GM04504 (cell line): ENCODE measurements at regions not wholly inside any gene's neighbourhood (a gene's known extent, or its start where the extent isn't known, plus 50 kb on each side); places are given as distances from the start of the nearest gene placed in this dataset.

Experiments used
- DNase-seq: peaks from one replicate; pipeline ENCODE4 v3.0.0-alpha.2; 2012; ENCODE audit warnings: low read depth

GRCh38 chr6:84462698-84463097 is 235.3 kb upstream of the CEP162 start:
- DNase-seq, result peak; percentile 35

- DNase-seq, result no peak
These were observed 234.0 kb upstream of the CEP162 start for GRCh38 chr6:84461461-84461860.

DNA sequence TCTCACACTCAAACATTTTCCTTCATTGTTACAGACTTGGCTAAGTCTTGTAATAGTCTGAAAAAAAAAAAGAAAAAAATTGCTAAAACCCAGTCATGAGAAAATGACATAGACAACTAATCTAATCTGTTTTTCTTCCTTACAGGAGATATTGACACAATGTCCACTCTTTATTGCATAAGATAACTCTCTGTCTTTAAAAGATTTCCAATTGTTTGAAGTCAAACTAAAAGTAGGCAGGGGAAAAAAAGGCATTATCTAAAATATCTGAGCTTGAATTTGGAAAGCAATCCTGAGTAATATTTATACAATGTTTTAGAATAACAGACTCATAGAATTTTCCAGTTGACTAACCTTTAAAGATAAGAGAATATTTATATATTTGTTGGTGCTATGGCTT is 233.0 kb upstream of the CEP162 start:
- DNase-seq, result no peak

GRCh38 chr6:84459401-84459800 is 232.0 kb upstream of the CEP162 start:
- DNase-seq, result no peak

DNA sequence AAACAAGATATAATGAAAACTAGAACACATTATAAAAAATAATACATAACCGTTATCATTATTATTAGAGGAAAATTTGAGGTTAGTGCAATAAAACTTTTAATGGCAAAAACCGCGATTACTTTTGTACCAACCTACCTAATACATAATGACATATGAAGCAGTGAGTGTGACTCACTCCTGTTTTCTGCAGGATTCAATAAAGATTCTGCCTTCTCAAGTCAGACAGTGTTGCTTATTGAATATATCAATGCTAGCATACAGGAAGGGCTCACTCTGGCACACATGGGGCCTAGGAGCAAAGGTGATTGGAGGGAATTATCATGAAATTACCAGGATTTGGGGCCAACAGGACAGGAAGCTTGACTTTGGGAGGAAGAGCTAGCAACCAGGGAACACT is 230.8 kb upstream of the CEP162 start:
- DNase-seq, result no peak

- no peak for DNase-seq
These were observed 229.8 kb upstream of the CEP162 start for GRCh38 chr6:84457276-84457675.

DNA sequence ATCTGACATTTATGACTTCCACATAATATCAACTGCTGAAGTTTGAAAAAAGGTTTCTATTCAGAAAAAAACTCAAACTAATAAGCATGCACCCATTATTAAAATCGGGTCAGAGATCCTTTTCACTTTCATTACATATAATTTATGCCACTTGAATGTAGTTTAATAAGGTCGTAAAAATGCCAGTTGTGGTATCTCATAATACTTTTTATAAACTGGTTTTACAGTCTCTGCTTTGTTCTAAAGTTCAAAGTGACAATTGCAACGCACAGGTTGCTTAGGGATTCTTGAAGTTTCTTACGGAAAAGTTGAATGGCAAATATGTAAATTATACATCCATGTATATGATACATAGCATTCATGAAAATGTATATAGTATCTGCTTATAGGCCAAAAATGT is 229.4 kb upstream of the CEP162 start:
- no peak for DNase-seq

GRCh38 chr6:84455511-84456029 is 228.1 kb upstream of the CEP162 start:
- no peak for DNase-seq

GRCh38 chr6:84453499-84453898 is 226.1 kb upstream of the CEP162 start:
- DNase-seq, result peak; percentile 11

- DNase-seq, result no peak
These were observed 222.6 kb upstream of the CEP162 start for GRCh38 chr6:84450018-84450417.

- no peak for DNase-seq
These were observed 221.8 kb upstream of the CEP162 start for GRCh38 chr6:84449220-84449619.

DNA sequence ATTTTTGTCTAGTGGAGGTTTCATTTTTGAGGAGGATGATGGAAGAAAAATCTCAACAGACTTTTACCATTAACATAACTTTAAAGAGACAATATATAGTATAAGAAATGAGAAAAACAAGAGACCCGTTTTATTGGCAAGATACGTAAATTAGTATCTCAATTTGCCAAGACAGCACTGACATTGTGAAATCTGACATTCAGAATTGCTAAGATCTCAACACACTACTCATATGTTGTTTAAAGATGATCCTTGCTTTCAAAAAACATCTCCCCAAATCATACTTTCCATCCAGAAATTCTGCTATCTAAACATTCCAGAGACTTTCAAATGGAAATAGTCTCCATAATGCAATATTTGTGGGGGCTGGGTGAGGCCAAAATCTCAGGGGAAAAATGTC is 220.9 kb upstream of the CEP162 start:
- no peak for DNase-seq

DNA sequence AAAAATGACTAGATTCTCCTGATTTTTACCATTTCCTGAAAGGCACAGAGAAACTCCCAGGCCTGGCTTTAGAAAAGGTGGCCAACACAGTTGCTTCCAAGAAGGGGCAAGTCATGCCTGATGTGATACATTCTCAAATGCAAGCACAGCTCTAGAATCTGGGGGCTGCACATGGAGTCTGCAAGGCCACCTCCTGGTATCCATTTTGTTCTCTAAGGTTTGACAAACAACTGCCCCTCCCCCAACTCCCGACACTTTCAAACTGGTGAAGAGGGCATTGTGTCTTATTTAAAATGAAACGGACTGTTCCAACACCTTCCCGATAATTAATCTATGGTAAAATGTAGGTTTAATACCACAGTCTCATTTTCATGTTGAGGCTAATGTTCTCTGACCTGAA is 220.2 kb upstream of the CEP162 start:
- no peak for DNase-seq

- DNase-seq, result no peak
These were observed 217.6 kb upstream of the CEP162 start for GRCh38 chr6:84445068-84445467.

GRCh38 chr6:84442208-84442607 is 214.8 kb upstream of the CEP162 start:
- no peak for DNase-seq

DNA sequence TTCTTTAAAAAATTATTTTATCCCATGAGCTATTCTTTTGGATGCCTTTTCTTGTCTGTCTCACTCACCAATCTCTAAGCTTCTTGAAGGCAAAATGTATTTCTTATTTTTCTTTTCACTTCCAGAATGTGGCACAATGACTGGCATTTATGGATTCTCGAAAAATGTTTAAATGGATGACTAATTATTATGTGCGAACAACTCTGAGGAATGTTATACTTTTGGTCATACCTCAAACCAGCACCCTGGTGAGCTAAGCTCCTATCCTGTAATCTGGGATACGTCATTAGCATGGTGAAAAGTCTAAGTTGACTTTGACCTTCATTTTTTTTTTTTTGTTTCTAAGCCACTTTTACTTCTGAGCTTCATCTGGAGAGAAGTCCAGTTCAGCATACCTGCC is 214.0 kb upstream of the CEP162 start:
- no peak for DNase-seq

- no peak for DNase-seq
These were observed 207.1 kb upstream of the CEP162 start for GRCh38 chr6:84434550-84434949.

GRCh38 chr6:84432619-84433018 is 205.2 kb upstream of the CEP162 start:
- DNase-seq, result no peak

- peak; percentile 34 for DNase-seq
These were observed 201.0 kb upstream of the CEP162 start for GRCh38 chr6:84428300-84428907.

DNA sequence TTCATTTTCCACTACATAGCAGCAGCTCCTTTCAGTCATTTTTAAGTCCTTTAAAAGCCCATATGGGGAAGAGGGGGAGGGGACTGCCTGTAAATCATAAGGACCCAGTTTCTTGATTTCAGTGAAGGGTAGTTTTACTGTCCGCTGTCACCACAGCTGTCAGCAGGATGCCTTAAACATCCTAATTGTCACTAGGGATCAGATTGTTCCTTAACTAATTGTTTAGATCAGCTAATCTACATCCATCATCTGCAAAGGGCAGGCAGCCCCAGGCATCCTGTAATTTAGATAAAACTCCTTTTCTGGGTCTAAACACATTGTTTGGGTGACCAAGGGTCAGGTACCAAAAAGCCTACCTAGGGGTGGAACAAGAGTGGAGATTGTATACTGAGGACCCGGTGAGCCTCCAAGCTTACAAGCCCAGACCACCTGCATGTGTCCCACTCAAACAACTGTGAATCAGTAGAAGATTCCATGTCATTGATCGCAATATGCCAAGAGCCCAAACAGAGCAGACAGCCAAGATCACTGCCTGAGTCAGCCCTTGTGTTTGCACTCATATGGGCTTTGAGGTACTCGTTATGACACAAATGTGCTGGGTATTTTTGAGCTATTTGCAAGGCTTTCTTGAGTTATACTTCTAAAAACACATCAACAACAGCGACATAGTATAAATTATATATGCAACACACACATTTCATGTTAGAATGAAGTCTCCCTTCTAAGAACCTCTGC is 198.7 kb upstream of the CEP162 start:
- no peak for DNase-seq

GRCh38 chr6:84424956-84425355 is 197.5 kb upstream of the CEP162 start:
- no peak for DNase-seq

- DNase-seq, result no peak
These were observed 195.0 kb upstream of the CEP162 start for GRCh38 chr6:84422380-84422968.

GRCh38 chr6:84421031-84421430 is 193.6 kb upstream of the CEP162 start:
- DNase-seq, result no peak
